Stimulated activated CD4-positive, alpha-beta T cell treated with anti-CD3 and anti-CD28 coated beads, Interleukin-1b, Interleukin-23, amount 100 ng/mL, for 4 hours (primary cell): ENCODE measurements at regions not wholly inside any gene's neighbourhood (a gene's known extent, or its start where the extent isn't known, plus 50 kb on each side); places are given as distances from the start of the nearest gene placed in this dataset.
"Not testable (repeated sequence)": the region's sequence is repeated elsewhere in the genome, so short reads cannot be mapped to it uniquely, and the experiment has no call there.

Source experiments
- DNase-seq, 2 donors: peaks; one replicate each; pipeline ENCODE4 v3.0.0-alpha.2; 2020; ENCODE audit warnings: low read depth in 2 of 2

DNA sequence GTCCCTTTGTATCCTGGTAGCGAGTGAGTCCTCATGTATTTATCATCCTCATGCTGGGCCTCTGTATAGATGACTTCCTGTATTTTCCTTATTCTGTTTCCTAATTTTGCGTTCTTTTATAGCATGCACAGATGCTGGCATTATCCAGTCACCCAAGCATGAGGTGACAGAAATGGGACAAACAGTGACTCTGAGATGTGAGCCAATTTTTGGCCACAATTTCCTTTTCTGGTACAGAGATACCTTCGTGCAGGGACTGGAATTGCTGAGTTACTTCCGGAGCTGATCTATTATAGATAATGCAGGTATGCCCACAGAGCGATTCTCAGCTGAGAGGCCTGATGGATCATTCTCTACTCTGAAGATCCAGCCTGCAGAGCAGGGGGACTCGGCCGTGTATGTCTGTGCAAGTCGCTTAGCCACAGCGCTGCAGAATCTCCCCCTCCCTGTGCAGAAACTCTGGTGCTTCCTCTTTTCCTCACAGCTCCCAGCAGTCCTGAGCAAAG is 183.1 kb upstream of the PRSS58 start:
- no peak for DNase-seq

DNA sequence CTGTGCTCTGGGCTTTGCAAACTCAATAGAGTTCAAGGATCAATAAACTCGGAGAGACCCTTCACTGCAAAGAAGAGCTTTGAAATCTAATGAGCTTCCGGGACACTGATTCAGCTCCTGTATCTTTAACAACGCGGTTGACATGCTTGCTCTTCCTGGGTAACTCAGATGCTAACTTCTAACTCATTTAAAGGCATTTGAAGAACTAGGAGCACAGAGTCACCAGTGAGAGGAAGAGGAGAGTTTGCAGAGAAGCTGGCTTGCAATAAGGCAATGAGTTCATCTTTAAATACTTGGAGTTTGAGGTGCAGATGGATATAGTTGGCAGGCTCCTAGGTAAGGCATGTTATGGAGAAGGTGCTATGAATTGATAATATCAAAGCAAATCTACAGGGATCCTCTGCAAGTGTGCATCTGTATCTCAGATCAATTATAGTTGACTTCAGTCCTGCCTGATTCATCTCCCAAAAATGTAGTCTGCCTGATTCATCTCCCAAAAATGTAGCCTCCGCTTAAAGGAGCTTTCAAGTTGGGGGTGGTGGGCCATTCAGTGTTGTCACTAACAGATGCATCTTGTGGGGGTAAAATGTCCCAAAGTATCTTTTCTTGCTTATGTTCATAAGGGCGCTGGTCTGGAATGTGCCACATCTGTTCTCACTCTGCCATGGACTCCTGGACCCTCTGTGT is 182.5 kb upstream of the PRSS58 start:
- DNase-seq: no peak

DNA sequence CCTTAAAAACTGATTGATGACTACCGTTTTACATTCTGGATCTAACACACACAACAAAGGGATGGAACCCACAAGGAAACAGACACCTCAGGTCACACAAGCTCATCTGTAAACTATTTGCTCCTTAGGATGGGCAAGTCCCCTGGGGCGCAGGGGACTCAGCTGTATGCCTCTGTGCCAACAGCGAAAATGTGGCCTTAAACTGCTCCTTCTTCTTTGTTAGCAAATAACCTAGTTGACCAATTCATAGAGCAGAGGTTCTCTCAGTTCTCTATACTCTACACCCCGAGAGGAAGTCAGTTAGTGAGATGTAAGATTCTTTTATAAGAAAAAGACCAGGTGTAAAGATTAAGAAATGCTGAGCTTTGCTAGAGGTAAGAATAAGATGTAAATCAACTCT is 181.9 kb upstream of the PRSS58 start:
- DNase-seq: no peak

DNA sequence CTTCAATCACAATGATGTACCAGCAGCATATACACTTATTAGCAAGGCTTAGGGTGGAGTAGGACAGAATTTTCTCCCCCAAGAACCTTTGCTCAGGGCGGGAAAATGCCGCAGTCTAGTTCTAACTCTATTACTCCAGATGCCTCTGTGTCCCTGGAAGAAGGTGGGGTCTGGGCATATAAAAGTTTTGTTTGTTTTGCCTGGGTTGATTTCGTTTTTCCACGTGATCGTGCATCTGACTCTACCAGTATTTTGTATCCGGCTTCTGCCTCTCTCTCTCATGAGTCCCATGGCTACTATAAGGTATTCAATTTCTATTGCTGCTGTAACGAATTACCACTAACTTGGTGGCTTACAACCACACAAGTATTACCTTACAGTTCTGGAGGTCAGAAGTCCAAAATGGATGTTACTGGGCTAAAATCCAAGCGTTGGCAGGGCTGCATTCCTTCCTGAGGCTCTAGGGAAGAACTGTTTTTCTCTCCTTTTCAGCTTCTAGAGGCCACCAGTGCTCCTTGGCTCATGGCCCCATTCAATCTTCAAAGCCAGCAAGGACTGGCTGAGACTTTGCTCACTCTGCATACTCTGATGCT is 181.2 kb upstream of the PRSS58 start:
- DNase-seq: no peak

DNA sequence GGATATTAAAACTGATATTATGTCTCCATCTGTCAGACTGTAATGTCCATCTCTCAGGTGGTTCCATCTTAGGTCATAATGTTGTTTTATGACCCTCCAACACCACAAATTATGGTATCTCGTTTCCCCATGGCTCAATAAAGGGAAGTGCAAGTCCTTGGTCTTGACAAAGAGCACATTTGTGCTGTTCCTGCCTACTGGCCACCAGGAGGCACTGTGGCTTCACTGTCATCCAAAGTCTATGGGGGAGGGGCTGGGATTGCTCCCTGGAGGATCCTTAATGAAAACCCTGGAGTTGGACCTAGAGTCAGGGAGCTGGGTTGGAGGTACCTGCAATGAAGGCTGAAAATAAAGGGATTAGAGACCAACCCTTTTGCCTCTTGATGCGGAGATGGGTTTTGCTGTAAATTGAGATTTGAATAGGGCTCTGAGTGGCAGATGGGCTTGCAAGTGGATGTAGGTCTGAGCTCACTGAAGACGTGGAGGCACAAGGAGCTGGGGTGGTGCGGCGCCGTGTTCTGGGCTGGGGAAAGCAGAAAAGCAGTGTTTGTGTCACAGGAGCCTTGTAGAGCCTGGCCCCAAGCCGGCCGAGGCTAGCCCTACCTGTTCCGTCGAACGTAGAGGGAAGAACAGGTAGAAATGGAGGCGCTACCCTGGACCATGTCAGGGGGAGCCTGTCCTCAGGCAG is 180.5 kb upstream of the PRSS58 start:
- no peak for DNase-seq

DNA sequence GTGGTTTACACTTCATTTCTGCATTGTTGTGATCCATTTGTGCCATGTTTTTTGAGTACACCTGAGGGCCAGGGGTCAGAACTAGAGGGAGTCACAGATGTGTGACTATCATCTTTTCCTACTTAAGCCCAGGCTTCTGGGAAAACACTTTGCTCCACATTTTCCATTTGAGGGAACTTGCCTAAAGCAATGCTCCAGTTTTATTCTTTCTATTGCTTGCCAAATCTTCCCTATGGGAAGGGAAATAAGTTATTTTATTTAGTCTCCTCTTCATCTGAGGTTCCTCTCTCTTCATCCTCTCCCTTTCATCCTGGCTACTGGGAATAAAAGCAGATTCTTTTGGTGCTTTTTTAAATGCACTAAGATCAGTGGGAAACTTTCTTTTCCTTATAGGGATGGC is 179.9 kb upstream of the PRSS58 start:
- DNase-seq: no peak

DNA sequence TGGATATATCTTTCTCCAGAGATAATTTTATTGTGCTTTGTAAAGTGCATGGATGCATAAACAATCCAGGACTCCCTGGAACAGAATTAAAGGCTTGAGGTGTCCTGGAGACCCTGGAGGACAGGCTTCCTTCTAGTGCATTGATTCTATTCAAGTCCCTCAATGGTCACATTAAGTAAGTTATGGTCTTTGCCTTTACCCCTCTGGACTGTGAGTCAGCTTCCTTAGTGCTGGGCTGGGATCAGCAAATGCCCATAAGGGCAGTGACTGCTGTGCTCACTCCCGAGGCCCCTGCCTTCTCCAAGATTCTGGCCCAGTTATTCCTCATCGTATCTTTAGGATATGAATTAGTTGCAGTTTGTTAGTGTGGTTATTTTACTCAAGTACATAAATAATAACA is 178.7 kb upstream of the PRSS58 start:
- DNase-seq: no peak

DNA sequence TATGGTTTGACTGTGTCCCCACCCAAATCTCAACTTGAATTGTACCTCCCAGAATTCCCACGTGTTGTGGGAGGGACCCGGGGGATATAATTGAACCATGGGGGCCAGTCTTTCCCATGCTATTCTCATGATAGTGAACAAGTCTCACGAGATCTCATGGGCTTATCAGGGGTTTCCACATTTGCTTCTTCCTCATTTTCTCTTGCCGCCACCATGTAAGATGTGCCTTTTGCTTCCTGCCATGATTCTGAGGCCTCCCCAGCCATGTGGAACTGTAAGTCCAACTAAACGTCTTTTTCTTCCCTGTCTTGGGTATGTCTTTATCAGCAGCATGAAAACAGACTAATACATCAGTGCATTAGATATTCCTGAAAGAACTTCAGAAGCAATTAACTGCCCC is 177.7 kb upstream of the PRSS58 start:
- DNase-seq: not testable (repeated sequence)

DNA sequence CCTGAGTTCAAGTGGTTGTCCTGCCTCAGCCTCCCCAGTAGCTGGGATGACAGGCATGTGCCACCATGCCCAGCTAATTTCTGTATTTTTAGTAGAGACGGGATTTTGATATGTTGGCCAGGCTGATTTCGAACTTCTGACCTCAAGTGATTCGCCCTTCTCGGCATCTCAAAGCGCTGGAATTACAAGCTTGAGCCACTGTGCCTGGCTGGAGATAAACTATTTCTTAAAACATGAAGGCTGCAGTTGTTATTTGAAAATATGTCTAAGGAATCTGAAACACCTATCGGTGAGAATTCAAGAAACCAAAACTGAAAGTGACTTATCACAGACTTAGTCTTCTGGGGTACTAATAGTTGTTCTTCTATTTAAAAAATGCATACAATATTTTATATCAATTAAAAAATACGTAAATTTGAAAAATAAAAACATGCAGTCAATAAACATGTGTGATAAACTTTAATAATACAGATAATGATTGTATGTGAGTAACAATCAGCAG is 176.9 kb upstream of the PRSS58 start:
- DNase-seq: no peak

DNA sequence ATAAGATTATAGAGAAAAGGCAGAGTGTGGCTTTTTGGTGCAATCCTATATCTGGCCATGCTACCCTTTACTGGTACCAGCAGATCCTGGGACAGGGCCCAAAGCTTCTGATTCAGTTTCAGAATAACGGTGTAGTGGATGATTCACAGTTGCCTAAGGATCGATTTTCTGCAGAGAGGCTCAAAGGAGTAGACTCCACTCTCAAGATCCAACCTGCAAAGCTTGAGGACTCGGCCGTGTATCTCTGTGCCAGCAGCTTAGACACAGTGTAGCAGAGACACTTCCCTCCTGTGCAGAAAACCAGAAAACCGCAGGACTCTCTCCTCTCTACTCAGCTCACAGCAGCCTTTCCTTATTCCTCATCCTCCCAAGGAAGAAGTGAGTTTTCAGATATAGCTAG is 176.3 kb upstream of the PRSS58 start:
- DNase-seq: not testable (repeated sequence)

DNA sequence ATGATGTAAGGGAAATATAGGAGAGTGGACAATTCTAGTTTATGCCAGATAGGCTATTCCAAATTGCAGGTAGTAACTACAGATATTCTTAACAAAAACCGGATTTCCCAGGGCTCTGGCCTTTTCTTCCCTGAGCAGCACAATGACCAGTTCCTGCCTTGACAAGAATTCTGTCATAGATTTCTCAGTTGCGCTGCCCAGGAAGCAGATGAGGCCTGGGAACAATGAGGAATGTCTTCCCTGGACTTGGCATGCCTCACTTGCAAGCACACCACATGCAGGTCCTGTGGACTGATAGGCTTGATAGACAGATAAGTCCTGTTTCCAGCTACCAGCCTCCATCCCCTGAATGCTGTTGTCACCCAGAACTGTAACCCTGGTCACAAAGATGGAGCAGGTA is 174.5 kb upstream of the PRSS58 start:
- no peak for DNase-seq

DNA sequence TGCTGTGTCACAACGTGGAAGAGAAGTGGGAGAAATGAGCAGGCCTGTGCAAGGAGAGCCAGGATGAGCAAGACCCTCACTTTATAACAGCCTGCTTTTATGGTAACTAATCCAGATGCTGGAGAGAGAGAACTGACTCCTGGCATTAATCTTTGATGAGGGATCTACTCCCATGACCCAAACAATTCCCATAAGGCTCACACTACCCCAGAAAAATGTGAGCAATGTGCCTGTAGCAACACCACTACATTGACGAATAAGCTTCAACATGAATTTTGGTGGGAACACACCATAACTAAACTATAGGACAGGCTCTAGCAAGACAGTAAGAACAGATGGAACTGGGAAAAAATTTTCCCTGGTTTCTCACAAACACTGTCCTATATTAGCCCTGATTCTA is 173.6 kb upstream of the PRSS58 start:
- DNase-seq: no peak

DNA sequence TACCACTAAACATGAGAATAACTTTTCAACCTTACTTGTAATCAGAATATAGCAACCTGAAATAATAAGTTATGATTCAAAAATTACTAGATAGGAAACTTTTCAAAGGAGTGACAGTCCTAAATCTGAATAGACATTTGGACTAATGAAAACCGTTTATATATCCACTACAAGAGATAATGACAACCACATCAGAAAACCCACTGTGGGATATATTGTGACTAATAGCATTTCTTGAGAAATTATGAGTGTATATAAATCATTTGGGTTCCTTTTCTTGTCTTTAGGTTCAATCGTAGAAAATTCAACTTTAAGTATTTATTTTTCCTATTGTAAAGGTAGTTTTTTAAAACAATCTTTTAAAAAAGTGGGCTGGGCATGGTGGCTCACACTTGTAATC is 170.2 kb upstream of the PRSS58 start:
- DNase-seq: no peak

DNA sequence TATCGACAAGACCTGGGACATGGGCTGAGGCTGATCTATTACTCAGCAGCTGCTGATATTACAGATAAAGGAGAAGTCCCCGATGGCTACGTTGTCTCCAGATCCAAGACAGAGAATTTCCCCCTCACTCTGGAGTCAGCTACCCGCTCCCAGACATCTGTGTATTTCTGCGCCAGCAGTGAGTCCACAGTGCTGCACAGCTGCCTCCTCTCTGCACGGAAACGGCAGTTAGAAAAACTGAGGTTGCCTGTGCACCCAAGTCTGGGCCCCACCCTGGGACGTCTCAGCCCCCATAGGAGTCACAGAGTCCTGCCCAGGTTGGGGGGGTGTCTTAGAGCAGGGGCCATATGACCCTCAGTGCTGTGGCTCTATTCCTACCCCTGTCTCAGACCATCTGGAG is 167.4 kb upstream of the PRSS58 start:
- DNase-seq: no peak

DNA sequence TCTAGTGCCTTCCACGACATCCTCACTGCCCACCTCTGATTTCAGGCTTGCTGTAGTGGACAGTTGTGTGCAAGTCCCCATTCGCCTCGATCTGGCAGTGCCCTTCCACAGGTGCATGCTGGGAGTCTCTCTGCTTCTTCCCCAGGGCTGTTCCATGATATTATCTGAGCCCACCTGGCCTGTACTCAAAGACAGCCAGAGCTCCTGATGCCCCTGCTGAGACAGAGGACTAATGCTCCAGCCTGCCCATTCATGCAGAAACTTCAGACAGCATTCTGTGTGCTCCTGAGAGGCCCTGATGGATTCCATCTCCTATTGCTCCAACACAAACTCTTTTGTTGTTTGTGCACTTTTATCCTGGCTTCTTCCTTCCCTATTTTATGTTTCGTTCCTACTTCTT is 164.8 kb upstream of the PRSS58 start:
- no peak for DNase-seq

DNA sequence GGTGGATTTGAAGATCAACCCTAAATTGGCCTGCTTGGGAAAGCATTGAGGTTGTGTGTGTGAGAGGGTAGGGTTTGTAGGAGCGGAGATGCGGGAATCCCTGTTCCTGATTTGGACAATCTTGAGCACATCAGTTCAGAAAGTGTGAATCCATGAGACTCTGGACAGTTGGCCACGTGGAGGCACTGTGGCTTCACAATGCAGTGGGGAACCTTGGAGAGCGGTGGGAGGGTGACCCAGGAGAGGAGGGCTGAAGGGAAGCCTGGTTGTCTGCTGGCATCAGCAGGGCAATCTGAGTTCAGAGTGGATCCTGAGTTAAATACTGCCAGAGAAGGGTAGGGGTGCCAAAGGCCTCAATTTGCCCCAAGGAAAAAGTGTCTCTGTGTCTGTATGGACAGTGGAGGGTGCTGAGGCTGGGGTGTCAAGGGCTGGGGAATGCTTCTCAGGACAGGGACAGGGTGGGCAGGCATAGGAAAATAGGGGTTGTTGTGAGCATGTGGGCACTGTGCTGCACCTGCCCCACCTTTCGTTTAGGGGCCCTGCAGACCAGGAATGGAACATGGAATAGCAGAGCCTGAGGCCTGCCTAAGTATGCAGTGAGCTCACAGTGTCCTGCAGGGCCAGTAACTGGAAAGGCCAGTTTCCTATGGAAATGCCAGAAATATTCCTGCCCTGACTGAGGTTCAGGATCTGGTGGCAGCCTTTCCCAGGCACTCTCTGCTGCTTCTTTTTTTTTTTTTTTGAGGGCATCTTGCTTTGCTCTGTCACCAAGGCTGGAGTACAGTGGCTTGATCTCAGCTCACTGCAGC is 162.9 kb upstream of the PRSS58 start:
- DNase-seq: no peak

DNA sequence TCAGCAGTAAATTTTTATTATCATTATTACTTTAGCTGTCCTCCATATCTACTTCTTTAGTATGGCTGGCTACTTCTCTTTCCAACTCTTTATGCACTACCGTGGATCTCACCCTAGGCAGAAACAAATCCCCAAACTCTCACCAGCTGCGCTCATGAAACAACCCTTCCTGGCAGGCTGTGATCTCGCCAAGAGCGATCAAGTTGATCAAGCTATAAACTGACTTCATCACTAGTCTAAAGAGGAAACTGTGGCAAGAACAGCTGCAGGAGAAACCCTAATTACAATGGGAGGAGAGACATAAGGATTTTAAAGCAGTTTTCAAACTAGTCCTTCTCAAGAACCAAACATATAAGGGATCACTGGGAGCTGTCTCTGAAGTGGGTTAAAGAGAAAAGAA is 160.5 kb upstream of the PRSS58 start:
- DNase-seq: no peak

DNA sequence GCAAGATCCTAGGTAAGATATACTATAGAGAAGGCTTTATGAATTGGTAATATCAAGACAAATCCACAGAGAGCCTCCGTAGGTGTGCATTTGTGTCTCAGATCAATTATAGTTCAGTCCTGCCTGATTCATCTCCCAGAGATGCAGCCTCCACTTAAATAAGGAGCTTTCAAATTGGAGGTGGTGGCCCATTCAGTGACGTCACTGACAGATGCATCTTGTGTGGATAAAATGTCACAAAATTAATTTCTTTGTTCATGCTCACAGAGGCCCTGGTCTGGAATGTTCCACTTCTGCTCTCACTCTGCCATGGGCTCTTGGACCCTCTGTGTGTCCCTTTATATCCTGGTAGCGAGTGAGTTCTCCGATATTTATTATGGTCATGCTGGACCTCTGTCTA is 157.1 kb upstream of the PRSS58 start:
- no peak for DNase-seq

DNA sequence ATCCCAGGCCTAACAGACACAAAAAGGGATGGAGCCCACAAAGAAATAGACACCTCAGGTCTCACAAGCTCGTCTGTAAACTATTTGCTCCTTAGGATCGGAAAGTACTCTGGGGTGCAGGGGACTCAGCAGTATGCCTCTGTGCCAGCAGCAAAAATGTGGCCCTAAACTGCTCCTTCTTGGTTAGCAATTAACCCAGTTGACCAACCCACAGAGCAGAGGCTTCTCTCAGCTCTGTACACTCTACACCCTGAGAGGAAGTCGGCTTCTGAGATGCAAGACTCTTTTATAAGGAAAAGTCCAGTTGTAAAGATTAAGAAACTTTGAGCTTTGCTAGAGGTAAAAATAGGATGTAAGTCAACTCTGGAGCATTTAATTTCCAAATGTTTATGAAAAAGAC is 156.3 kb upstream of the PRSS58 start:
- DNase-seq: no peak

DNA sequence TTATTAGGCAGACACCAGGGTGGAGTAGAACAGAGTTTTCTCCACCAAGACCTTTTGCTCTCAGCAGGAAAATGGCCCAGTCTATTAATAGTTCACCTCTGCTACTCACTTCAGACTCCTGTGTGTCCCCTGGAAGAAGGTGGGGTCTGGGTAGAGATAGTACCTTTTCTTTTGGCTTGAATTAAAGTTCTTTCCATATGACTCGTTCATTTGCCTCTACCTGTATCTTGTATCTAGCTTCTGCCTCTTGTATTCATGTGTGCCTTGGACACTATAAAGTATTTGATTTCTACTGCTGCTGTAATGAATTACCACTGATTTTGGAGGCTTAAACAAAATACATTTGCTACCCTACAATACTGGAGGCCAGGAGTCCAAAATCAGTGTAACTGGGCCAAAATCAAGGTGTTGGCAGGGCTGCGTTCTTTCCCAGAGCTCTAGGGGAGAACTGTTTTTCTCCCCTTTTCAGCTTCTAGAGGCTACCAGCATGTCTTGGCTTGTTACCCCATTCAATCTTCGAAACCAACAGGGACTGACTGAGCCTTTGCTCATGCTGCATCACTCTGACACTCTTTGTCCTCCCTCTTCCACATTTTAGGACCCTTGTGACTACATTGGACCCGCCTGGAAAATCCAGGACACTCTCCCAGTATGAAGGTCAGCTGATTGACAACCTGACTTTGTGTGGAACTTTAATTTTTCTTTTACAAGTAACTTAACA is 155.6 kb upstream of the PRSS58 start:
- no peak for DNase-seq

DNA sequence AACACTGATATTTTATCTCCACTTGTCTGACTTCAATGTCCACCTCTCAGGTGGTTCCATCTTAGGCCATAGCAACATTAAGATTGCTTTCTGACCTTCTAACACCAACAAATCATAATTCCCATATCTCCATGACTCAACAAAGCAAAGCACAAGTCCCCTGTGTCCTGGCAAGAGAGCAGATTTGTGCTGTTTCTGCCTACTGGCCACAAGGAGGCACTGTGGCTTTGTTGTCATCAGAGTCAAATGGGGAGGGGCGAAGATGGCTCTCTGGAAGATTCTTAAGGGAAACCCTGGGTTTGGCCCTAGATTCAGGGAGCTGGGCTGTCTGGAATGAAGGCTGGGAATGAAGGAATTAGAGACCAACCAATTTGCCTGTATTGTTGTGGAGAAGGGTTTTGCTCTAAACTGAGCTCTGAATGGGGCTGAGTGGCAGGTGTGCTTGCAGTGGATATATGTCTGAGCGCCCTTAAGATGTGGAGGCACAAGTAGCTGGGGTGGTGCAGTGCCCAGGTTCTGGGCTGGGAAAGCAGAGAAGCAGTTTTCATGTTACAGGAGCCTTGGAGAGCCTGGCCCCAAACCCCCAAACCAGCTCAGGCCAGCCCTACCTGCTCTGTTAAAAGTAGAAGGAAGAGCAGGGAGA is 154.8 kb upstream of the PRSS58 start:
- peak; percentile 4 to 9 for DNase-seq
